Pancreas (tissue), 10 donors: ENCODE measurements at regions not wholly inside any gene's neighbourhood (a gene's known extent, or its start where the extent isn't known, plus 50 kb on each side); places are given as distances from the start of the nearest gene placed in this dataset.

Source experiments
- ATAC-seq, 4 donors: fragments of 200-7000 bp; cut with Tn5 transposase; one replicate each; pipeline versions ENCODE4 v1.8.0 to v1.9.1; 2020; ENCODE audit warnings: mild to moderate bottlenecking in 4 of 4, moderate library complexity in 4 of 4
- DNase-seq, 6 donors: peaks; one replicate each; pipeline ENCODE4 v3.0.0-alpha.2; 2020
- FAIRE-seq: peaks from 2 replicates; lab custom pipeline; 2012; peaks lifted over from hg19 to GRCh38; lab: Jason Lieb, UNC
- H3K27ac ChIP-seq, 4 donors: fragments of 200-600 bp; sonication (generic); 1 replicate in 3 of 4; 2 replicates in 1 of 4; pipeline versions ENCODE4 v1.5.0 to v1.8.0; 2020
- H3K27me3 ChIP-seq, 4 donors: fragments of 200-600 bp; one replicate each; pipeline ENCODE4 v1.8.0; 2021
- H3K36me3 ChIP-seq, 3 donors: fragments of 200-600 bp; sonication (generic) in 1 of 3; one replicate each; pipeline versions ENCODE4 v1.5.0 to v1.8.0; 2020 to 2021
- H3K4me1 ChIP-seq, 3 donors: fragments of 200-600 bp; one replicate each; pipeline ENCODE4 v1.8.0; 2021
- H3K4me3 ChIP-seq, 4 donors: fragments of 200-600 bp; sonication (generic) in 2 of 4; one replicate each; pipeline versions ENCODE4 v1.5.0 to v1.8.0; 2020 to 2021
- H3K9me3 ChIP-seq, 4 donors: fragments of 200-600 bp; one replicate each; pipeline ENCODE4 v1.8.0; 2021
- WGBS, 2 donors: extraction: QIAGEN DNeasy Blood & Tissue Kit; methylation state at CpG; one replicate each; pipeline ENCODE4 v1.1.7; 2013; 5-methylcytosine and 5-hydroxymethylcytosine counted together
- intact Hi-C, 3 donors: fragments of 100-400 bp; cut with DNase I; formaldehyde crosslinking; loops; one replicate each; pipeline versions ENCODE4 v1.11.1 to v1.14.2; 2022
- TF ChIP-seq, protein P1 (sequence below), 4 donors: fragments of 200-600 bp; sonication (generic) in 3 of 4; IDR thresholded peaks; one replicate each; pipeline versions ENCODE4 v1.5.0 to v1.8.0; 2021; ENCODE audit warnings: antibody characterized with exemption in 4 of 4
- donor health status: healthy with polysubstance abuse.
- donor health status: DM: no; HTN: no; CAD: no; lungs with moderate emphysema.
- donor health status: DM: no; HTN: no; CAD: no.
- donor health status: control.
- donor health status: control.
- donor health status: Bipolar disorder and iron deficiency.
- donor health status: DM: yes; HTN: yes; CAD: no.
- donor health status: DM: no; HTN: no; CAD: no.
- donor health status: DM: no; HTN: no; CAD: no.
- donor health status: DM: yes; HTN: yes; CAD: no.

DNA sequence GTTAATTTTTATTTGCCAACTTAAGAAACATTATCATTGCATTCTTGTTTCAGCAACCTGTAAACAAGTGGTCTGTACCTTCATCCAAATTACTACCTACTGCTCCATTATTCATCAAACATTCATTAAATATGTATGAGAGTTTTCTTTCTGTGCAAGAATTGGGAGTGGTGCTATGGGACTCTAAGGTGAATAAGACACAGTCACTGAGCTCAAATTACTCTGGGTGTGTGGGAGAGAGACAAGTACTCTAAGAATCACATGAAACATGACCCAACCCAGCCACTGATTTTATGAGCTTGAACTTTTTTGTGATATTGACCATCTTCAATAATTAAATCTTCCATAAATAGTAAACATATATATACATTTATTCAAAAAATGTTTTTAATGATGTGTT, 227.2 kb upstream of the TP63 start:
- Histone ChIP-seq H3K27me3 (no peaks in the 10 kb centered on the region), H3K27ac (no peak overlapping the region), H3K4me3 (no peak overlapping the region), H3K36me3 (no peaks in the 10 kb centered on the region), H3K9me3 (no peaks in the 10 kb centered on the region), H3K4me1 (no peaks in the 10 kb centered on the region)
- FAIRE-seq (no peak), ATAC-seq (no peak), DNase-seq (no peak)
- TF ChIP-seq, protein P1, sequence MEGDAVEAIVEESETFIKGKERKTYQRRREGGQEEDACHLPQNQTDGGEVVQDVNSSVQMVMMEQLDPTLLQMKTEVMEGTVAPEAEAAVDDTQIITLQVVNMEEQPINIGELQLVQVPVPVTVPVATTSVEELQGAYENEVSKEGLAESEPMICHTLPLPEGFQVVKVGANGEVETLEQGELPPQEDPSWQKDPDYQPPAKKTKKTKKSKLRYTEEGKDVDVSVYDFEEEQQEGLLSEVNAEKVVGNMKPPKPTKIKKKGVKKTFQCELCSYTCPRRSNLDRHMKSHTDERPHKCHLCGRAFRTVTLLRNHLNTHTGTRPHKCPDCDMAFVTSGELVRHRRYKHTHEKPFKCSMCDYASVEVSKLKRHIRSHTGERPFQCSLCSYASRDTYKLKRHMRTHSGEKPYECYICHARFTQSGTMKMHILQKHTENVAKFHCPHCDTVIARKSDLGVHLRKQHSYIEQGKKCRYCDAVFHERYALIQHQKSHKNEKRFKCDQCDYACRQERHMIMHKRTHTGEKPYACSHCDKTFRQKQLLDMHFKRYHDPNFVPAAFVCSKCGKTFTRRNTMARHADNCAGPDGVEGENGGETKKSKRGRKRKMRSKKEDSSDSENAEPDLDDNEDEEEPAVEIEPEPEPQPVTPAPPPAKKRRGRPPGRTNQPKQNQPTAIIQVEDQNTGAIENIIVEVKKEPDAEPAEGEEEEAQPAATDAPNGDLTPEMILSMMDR (IDR thresholded peaks at IDR 0.05): no peak
- intact Hi-C loops: no loop called here

DNA sequence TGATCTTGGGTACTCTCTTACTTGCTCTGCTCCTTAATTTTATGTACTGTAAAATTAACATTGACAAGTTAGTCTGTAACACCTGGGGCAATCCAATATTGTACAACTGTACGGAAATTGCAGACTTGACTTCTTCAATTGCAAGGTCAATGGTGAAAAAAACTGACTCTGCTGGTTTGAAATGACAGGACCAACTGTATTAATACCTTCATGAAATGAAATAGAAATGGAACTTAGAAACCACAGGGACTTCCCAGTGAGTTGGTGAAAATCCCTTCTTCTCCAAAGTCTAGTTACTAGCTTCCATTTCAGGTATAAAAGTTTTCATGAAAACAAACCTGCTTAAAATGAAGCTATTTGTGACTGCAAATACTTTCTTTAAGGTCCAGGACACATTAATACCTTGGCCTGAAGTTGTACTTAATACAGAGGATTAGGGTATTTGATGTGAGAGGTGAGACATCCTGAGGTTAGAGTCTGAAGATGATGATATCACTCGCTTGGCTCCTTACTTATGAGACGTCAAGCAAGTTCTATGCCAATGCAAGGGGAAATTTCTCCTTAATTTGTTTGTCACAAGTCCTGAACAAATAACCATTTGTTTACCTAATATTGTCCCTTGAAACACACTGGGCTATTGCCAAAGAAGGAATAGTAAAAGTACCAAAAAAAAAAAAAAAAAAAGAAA, 226.2 kb upstream of the TP63 start:
- ATAC-seq (no peak), DNase-seq (no peak), FAIRE-seq (no peak)
- TF ChIP-seq, protein P1 (IDR thresholded peaks at IDR 0.05): no peak
- intact Hi-C loops: no loop called here
- Histone ChIP-seq H3K9me3 (no peaks in the 10 kb centered on the region), H3K27ac (no peak overlapping the region), H3K4me3 (no peak overlapping the region), H3K4me1 (no peaks in the 10 kb centered on the region), H3K36me3 (no peaks in the 10 kb centered on the region), H3K27me3 (no peaks in the 10 kb centered on the region)
- WGBS, 2 donors: 63 to 64% methylated on average over 3 of the region's 3 CpGs

DNA sequence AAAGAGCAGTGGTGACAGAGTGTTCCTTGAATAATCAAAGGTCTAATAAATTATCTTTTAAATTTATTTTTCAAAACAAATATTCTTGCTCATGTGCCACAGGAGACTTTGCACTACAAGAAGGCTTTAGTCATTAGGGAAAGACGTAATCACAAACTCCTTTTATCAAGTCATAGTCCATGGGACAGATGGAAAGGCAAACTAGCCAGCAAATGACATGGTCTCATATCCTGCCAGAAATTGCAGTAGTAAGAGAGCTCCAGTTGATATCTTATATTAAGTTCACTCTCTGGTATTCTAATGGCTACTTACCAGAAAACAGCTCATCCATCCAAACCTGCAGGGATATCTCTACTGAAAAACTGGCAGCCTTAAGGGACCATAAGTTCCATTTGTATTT, 225.0 kb upstream of the TP63 start:
- Histone ChIP-seq H3K4me3 (no peak overlapping the region), H3K36me3 (no peaks in the 10 kb centered on the region), H3K27me3 (no peaks in the 10 kb centered on the region), H3K4me1 (no peaks in the 10 kb centered on the region), H3K9me3 (no peaks in the 10 kb centered on the region), H3K27ac (no peak overlapping the region)
- ATAC-seq (no peak), DNase-seq (no peak), FAIRE-seq (no peak)
- 34 to 65% methylated on average over 1 of the region's 1 CpG for WGBS, 2 donors
- TF ChIP-seq, protein P1 (IDR thresholded peaks at IDR 0.05): no peak
- intact Hi-C loops: no loop called here

DNA sequence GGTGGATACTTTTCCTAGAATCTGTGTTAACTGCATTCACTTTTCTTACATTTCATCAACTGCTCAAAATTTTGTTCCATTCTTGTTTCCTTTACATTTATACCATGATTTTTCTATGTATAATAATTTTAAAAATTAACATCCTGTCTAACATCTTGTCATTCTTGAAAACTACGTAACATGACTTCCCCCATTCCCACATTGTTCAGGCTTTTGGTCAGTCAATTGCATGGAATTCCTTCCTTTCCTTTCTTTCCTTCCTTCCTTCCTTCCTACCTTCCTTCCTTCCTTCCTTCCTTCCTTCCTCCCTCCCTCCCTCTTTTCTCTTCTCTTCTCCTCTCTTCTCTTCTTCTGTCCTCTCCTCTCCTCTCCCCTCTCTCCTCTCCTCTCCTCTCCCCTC, 220.7 kb upstream of the TP63 start:
- ATAC-seq (no peak), FAIRE-seq (no peak)

DNA sequence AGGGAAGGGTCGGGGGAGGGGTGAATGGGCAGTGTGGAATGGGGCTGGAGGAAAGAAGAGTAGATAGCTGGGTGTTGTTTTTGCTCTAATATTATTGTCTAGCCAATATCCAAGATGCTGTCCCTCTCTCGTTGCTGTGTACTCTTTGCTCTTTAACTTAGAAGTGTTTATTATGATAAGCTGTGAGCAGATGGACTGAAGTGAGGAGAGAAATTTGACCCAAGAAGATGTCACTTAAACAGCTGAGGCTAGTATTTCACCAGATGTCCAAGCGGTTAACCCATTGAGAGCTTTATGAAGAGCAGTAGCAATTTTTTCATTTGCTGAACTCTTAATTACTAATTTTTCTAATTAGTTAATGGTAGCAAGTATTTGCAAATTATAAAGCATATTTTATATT, 212.2 kb upstream of the TP63 start:
- FAIRE-seq (no peak), ATAC-seq (no peak), DNase-seq (no peak)
- Histone ChIP-seq H3K9me3 (no peaks in the 10 kb centered on the region), H3K4me1 (no peaks in the 10 kb centered on the region), H3K36me3 (no peaks in the 10 kb centered on the region), H3K4me3 (no peak overlapping the region), H3K27ac (no peak overlapping the region), H3K27me3 (no peaks in the 10 kb centered on the region)
- TF ChIP-seq, protein P1 (IDR thresholded peaks at IDR 0.05): no peak
- 38 to 51% methylated on average over 3 of the region's 3 CpGs for WGBS, 2 donors
- intact Hi-C loops: no loop called here

More for the DNA sequence above, 220.7 kb upstream of the TP63 start:
- DNase-seq: no peak
- Histone ChIP-seq H3K27ac (no peak overlapping the region), H3K36me3 (no peaks in the 10 kb centered on the region), H3K4me3 (no peak overlapping the region), H3K9me3 (no peaks in the 10 kb centered on the region), H3K4me1 (no peaks in the 10 kb centered on the region), H3K27me3 (no peaks in the 10 kb centered on the region)
- intact Hi-C loops: no loop called here
- TF ChIP-seq, protein P1 (IDR thresholded peaks at IDR 0.05): no peak
- WGBS, 2 donors: 74 to 80% methylated on average over 1 of the region's 1 CpG
